ENCODE measurements at regions not wholly inside any gene's neighbourhood (a gene's known extent, or its start where the extent isn't known, plus 50 kb on each side); places are given as distances from the start of the nearest gene placed in this dataset.
"Not testable (repeated sequence)": the region's sequence is repeated elsewhere in the genome, so short reads cannot be mapped to it uniquely, and the experiment has no call there.

GRCh38 chr10:62496925-62497324, 122.8 kb downstream of the ZNF365 start:
- no peak for DNase-seq (ENCODE audit: low read depth, low spot score)

DNA sequence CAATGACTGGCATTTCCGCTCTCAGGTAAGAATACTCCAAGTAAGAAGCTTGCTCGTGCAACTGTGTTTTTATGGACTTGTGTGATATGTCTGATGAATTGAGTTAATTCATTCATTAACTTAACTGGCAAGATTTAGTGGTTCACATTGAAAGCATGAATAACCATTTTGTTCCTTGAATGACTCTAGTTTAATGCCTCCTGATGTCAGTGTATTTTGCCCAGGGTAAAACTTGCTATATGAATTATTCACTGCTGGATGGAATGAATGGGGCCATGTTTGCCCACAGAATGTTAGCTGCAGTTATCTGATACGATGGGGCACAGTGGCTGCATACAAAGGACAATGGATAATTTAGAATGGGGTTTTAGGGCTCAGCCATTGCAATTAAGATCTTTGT, 124.1 kb downstream of the ZNF365 start:
- no peak for DNase-seq (ENCODE audit: low read depth, low spot score)

DNA sequence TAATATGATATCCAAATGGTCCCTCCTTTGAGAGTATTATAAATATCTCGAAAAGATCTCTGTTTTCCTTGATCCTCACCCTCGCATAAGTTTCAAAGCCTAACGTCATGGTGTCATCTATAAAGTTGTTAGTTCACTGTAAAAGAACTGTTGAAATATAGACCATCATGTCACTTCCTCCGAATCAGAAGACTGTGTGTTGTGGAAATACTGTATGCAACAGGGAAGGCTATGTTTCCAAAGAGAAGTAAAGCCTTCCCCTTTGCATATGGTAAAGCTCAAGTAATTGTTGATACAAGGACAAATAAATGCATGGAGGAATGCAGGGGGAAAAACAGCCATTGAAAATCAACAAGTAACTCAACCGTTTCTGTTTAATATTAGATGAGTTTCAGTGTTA, 125.9 kb downstream of the ZNF365 start:
- not testable (repeated sequence) for DNase-seq (ENCODE audit: low read depth, low spot score)

GRCh38 chr10:62501547-62501946, 127.4 kb downstream of the ZNF365 start:
- no peak for DNase-seq (ENCODE audit: low read depth, low spot score)

GRCh38 chr10:62502995-62503613, 128.9 kb downstream of the ZNF365 start:
- DNase-seq (ENCODE audit: low read depth, low spot score): no peak

GRCh38 chr10:62503872-62504271, 129.7 kb downstream of the ZNF365 start:
- DNase-seq (ENCODE audit: low read depth, low spot score): no peak

- DNase-seq (ENCODE audit: low read depth, low spot score): no peak
Observed at GRCh38 chr10:62506371-62506770, 132.2 kb downstream of the ZNF365 start.

DNA sequence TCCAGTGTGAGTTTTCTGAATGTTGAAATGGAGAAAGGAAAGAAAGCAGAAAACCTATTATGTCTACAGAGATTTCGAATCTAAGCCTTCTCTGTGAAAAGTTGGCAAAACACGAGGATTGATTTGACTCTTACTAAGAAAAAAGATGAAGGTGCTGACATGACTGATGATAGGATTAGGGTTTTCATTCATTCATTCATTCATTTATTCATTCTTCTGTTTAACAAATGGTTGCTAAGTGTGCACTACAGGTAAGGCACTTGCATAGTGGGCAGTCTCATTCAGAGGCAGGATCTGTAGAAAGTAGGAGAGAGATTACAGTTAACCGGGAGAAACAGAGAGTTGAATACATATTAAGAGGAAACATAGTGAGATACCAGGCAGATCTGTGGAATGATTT, 137.1 kb downstream of the ZNF365 start:
- DNase-seq (ENCODE audit: low read depth, low spot score): no peak

DNA sequence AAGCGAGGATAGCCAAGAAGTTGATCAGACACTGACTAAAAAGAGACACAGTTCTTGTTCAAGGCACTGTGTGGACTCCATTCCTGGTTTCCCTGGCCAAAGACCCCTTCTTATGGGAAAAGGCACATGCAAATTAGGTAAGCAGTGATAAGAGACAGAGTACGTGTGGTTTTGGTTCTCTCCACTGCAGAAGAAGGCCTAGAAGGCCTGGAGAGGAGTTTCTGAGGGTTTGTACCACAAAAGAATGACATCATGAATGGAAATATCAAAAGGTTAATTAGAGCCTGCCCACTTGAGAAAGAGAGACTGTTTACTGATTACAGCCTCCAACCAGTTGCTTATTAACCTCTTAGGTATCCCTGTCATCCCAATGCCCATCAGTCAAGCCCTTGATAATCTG, 137.5 kb downstream of the ZNF365 start:
- no peak for DNase-seq (ENCODE audit: low read depth, low spot score)

DNA sequence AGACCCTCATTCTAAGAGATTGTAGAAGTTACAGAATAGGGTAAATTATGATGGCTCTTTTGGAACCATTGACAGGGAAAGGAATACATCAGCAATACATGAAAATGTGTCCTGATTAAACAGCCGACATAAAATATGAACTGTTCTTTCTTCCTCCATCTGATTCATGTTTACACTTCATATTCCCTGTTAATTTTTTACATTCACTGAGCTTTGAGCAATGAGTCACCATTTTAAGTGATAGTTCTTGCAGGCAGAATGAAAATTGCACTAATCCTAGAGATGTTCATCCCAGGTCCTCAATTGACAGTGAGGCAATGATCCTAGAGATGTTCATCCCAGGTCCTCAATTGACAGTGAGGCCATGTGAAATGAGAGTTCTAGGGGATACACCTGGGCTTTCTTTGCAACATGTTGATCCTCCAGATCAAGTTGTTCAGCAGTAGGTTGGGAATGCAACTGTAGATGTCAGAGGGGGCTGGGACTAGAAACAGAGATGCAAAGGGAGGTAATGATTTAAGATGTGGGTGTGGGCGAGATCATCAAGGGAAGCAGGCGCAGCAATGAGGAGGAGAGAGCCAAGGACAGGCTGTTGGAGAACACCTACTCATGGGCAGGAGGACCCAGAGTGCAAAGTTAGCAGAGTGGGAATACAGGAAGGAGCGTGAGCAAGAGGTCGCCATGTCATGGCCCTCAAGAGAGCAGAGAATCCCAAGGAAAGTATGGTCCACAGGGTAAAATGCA, 138.7 kb downstream of the ZNF365 start:
- DNase-seq (ENCODE audit: low read depth, low spot score): no peak

DNA sequence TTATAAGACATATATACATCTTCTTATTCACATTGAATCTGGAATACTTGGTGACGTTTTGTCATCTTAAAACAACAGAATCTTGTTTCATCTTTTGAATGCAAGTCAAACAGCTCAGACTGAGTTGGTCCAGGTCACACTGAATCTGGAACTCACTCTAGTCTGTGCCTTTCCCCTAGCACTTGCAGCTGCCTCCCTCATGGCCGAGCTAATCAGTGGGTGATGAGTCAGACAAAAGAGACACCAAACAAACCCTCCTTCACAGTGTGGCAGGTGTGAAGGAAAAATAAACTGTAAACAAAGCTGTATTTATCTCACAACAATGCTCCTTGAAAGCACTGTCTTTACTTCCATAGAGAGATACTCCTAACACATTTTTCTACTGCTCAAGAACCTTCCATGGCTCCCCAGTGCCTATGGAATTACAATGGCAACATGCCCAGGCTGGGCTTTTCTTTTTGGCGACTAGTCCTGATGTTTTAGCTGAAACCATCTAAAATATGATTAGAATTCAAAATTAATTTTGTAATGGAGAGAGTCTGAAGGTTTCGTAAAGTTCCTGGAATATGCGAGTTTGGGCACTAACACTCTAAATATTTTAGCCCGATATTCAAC, 140.0 kb downstream of the ZNF365 start:
- no peak for DNase-seq (ENCODE audit: low read depth, low spot score)

DNA sequence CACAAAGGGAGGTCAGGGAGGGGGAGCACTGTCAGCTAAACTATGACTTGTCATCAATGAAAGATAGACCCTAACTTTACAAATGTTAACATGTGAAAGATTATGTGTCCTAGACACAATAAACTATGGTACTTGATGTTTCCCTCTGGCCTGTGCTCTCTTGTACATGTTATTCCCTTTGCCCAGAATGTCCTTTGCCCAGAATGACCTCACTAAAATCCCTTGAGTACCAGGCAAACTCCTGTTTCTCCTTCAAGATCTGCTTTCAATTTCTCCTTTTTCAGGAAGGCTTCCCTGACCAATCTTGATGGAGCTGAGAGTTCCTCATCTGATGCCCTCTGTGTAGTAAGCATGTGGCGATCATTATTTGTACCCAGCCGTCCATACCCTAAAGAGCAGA, 143.1 kb downstream of the ZNF365 start:
- no peak for DNase-seq (ENCODE audit: low read depth, low spot score)

GRCh38 chr10:62527019-62527827, 153.1 kb downstream of the ZNF365 start:
- no peak for DNase-seq (ENCODE audit: low read depth, low spot score)

- DNase-seq (ENCODE audit: low read depth, low spot score): no peak
Observed at GRCh38 chr10:62528441-62528840, 154.3 kb downstream of the ZNF365 start.

DNA sequence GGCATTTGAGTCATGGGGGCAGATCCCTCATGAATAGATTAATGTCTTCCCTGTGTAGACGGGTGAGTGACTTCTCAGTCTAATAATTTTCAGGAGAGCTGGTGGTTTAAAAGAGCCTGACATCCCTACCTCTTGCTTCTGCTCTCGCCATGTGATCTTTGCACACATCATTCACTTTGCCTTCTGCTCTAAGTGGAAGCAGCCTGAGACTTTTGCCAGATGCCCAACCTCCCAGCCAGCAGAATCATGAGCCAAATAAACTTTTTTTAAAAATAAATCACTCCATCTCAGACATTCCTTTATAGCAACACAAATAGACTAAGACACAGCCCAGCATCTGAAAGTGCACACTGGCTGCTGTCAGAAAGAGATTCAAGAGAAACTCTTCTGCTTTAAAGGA, 155.2 kb downstream of the ZNF365 start:
- DNase-seq (ENCODE audit: low read depth, low spot score): no peak

DNA sequence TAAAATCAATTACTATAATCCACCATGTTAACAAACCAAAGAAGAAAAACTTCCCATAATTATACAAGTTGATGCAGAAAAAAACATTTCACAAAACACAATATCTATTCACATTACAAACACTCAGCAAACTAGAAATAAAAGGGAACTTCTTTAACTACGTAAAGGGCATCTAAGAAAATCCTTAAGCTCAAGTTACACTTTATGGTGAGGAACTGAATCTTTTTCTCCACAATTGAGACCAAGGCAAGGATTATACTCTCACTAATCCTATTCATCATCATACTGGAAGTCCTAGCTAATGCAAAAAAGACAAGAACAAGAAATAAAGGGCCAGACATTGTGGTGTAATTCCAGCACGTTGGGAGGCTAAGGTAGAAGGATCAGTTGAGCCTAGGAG, 159.9 kb downstream of the ZNF365 start:
- DNase-seq (ENCODE audit: low read depth, low spot score): no peak

GRCh38 chr10:62538606-62539005, 164.4 kb downstream of the ZNF365 start:
- no peak for DNase-seq (ENCODE audit: low read depth, low spot score)

DNA sequence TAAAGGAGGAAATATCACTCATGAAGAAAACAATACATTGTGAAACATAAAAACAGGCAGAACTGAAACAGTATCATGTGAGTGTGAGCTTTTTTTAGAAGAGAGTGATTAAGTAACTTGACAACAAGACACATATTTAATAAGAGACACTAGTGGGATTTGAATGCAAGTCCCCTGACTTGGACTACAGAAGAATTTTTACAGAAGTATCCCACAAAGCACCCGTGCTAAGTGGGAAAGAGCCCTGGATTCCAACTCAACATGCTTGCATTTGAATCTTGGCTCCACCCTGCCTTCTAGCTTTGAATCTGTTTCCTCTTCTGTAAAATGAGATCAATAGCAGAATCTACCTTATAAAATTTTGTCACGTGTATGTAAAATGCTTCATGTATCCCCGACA, 166.2 kb downstream of the ZNF365 start:
- no peak for DNase-seq (ENCODE audit: low read depth, low spot score)

DNA sequence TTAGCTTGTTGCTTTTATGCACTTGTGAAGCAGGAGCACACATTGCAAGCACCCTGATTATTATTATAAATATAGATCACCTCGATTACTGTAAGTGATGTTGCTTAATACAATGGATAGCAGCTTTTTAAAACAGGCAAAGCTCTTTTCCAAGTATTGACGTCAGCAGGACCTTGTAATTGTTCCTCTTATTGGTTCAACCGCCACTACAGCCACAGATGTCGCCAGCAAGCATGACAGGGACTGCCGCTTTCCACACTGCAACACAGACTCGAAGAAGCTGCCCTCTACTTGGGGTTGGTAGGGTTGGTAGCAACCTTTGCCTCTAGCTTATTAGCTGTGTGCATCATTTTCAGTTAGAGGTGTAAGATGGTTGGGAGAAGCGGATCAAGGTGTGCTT, 167.6 kb downstream of the ZNF365 start:
- DNase-seq (ENCODE audit: low read depth, low spot score): no peak

DNA sequence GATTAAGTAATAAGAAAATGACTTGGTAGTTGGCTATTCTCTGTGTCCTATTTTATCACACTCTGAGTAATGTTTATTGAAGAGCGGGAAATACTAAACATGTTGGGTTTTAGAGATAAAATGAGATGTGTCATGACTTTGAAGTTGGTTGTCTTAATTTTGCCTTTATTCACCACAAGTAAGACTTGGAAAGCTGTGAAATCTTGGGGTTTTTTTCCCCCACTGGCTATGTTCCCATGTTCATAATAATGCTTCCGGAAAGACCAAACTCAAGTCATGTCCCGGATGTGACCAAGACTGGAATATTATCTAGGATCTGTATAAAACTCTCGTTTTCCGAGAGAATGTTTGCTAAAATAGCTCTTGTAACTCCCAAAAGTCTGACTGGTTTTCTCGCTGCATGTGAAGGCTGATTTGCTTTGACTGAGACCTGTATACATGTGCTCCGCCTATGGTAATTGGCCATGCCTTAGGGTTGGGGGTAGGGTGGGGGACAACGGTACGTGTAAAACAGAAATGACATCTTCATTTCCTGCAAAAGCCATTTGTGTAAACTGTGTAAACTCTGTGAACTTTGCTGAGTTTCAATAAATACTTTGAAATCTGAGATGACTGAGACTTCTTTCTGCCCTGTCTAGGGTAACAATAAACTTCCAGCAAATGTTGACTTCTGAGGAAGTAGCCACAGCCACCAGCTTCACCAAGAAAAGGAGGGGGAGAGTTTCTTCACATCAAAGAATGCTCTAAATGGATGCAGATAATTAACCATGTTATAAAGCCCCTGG, 169.6 kb downstream of the ZNF365 start:
- DNase-seq (ENCODE audit: low read depth, low spot score): no peak

Measured in brain pericyte (primary cell).